Activated CD4-positive, alpha-beta memory T cell treated with anti-CD3 and anti-CD28 coated beads, Interleukin-2, amount 10 ng/mL, durations not matched to agents 7 days and 5 days (primary cell): ENCODE measurements at regions not wholly inside any gene's neighbourhood (a gene's known extent, or its start where the extent isn't known, plus 50 kb on each side); places are given as distances from the start of the nearest gene placed in this dataset.

Source experiments
- CTCF ChIA-PET: fragments of 350-600 bp; sonication (Branson Sonifier 250); formaldehyde crosslinking; loops from one replicate; lab custom pipeline; 2021; ENCODE audit warnings: antibody characterized with exemption, inconsistent platforms; lab: Charles Lee
- POLR2A ChIA-PET: fragments of 350-600 bp; sonication (Branson Sonifier 250); formaldehyde crosslinking; loops from one replicate; lab custom pipeline; 2021; ENCODE audit warnings: antibody characterized with exemption; lab: Charles Lee
- DNase-seq: peaks from one replicate; pipeline ENCODE4 v3.0.0-alpha.2; 2020
- H3K27ac Mint-ChIP-seq: one replicate; pipeline ENCODE4 v1.8.0; 2021; ENCODE audit warnings: mild to moderate bottlenecking, mixed read lengths
- H3K27me3 Mint-ChIP-seq: one replicate; pipeline ENCODE4 v1.8.0; 2021; ENCODE audit warnings: mixed read lengths
- H3K36me3 Mint-ChIP-seq: one replicate; pipeline ENCODE4 v1.8.0; 2021; ENCODE audit warnings: low read depth, mixed read lengths
- H3K4me1 Mint-ChIP-seq: one replicate; pipeline ENCODE4 v1.8.0; 2021; ENCODE audit warnings: mixed read lengths
- H3K4me3 Mint-ChIP-seq: one replicate; pipeline ENCODE4 v1.8.0; 2021; ENCODE audit warnings: mild to moderate bottlenecking, mixed read lengths
- H3K9me3 Mint-ChIP-seq: one replicate; pipeline ENCODE4 v1.8.0; 2021; ENCODE audit warnings: mixed read lengths

DNA sequence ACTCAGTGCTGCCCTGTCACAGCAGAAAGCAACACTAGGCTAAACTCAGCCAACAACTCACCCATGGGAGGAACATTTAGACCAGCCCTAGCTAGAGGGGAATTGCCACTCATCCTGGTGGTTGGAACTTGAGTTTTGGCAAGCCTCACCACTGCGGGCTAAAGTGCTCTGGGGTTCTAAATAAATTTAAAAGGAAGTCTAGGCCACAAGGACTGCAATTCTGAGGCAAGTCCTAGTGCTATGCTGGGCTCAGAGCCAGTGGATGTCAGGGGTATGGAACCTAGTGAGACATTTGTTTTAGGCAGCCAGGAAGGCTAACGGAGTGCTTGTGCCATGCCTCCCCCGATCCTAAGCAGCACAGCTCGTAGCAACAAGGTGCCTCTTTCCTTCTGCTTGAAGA is 78.0 kb downstream of the RGS13 start:
- Mint-ChIP-seq H3K36me3 (no peaks in the 10 kb centered on the region), H3K27me3 (peaks cover 7% of the 10 kb centered on the region), H3K9me3 (peaks cover 5% of the 10 kb centered on the region), H3K4me3 (no peak overlapping the region), H3K27ac (no peak overlapping the region), H3K4me1 (no peaks in the 10 kb centered on the region)
- CTCF ChIA-PET = no interaction called here
- POLR2A ChIA-PET = no interaction called here
- no peak for DNase-seq

DNA sequence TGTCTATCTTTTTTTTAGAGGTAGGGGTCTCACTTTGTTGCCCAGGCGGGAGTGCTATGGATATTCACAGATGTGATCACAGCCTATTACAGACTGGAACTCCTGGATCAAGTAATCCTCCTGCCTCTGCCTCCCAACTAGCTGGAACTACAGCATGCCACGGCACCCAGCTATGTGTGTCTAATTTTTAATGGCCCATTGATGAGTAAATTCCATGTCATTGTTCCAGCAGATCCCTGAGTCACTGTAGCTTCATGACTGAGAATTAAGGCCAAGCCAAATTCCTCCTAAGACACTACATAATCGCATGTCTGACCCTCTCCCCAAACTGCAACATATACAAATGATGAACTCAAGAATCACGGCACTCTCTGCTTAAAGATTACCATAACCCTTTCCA is 84.2 kb upstream of the RGS2 start:
- no peak for DNase-seq
- H3K36me3 Mint-ChIP-seq = no peaks in the 10 kb centered on the region
- H3K4me3 Mint-ChIP-seq = no peak overlapping the region
- peaks cover 3% of the 10 kb centered on the region for H3K27me3 Mint-ChIP-seq
- H3K4me1 Mint-ChIP-seq = no peaks in the 10 kb centered on the region
- H3K9me3 Mint-ChIP-seq = no peaks in the 10 kb centered on the region
- ChIA-PET POLR2A (no interaction called here), CTCF (no interaction called here)
- H3K27ac Mint-ChIP-seq = no peak overlapping the region

DNA sequence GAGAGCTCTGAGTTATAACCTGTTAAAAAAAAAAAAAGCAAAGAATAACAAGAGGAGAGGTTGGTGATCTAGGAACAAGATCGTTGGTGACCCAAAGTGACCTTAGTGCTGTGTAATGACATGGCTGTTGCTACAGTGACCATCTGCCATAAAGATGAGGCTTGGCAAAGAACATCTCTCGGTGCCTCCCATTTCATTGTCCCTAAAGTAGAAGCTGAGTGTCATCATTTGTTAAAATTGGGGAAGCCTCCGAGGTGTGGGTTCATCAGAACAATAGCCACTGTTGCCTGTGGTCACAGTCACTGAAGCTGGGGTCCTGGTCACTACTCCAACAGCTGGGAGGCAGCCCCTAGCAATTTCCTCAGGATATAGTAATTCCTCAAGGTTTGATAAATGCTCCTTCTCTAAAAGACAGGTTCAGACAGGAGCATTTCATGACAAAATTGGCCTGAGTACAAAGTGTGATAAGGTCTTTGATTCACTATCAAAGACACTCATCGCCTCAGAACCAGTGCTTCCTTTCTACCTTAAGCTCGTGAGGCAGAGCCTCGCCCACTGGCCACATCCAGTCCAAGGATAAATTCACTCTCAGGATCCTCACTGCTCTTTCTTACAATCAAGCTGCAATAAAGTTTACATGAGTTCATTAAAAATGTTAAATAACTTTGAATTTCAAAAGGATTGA is 81.9 kb upstream of the RGS2 start:
- Mint-ChIP-seq H3K36me3 (no peaks in the 10 kb centered on the region), H3K9me3 (no peaks in the 10 kb centered on the region), H3K27me3 (peaks cover 3% of the 10 kb centered on the region), H3K4me1 (no peaks in the 10 kb centered on the region), H3K27ac (no peak overlapping the region), H3K4me3 (no peak overlapping the region)
- ChIA-PET CTCF (no interaction called here), POLR2A (no interaction called here)
- no peak for DNase-seq

- no peaks in the 10 kb centered on the region for H3K27me3 Mint-ChIP-seq
- POLR2A ChIA-PET = no interaction called here
- H3K4me3 Mint-ChIP-seq = no peak overlapping the region
- CTCF ChIA-PET = no interaction called here
- no peak overlapping the region for H3K27ac Mint-ChIP-seq
- H3K9me3 Mint-ChIP-seq = no peaks in the 10 kb centered on the region
- H3K4me1 Mint-ChIP-seq = no peaks in the 10 kb centered on the region
- no peaks in the 10 kb centered on the region for H3K36me3 Mint-ChIP-seq
- DNase-seq = no peak
Measured at GRCh38 chr1:192729500-192729899, 79.3 kb upstream of the RGS2 start.

- Mint-ChIP-seq H3K9me3 (no peaks in the 10 kb centered on the region), H3K36me3 (no peaks in the 10 kb centered on the region), H3K27me3 (no peaks in the 10 kb centered on the region), H3K4me3 (no peak overlapping the region), H3K4me1 (no peaks in the 10 kb centered on the region), H3K27ac (no peak overlapping the region)
- ChIA-PET CTCF (no interaction called here), POLR2A (no interaction called here)
- DNase-seq = no peak
Measured at GRCh38 chr1:192730198-192730597, 78.6 kb upstream of the RGS2 start.

DNA sequence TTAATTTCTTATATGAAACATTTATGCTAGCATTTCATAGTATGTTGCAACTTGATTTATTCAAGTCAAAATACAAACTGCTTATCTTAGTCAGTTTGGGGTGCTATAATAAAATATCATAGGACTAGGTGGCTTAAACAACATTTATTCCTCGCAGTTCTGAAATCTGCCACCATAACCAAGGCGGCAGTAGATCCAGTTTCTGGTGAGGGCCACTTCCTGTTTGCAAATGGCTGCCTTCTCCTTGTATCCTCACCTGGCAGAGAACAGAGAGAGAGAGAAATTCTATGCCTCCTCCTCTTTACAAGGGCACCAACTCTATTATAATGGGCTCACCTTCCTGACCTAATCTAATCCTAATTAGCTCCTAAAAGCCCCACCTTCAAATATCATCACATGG is 76.1 kb upstream of the RGS2 start:
- Mint-ChIP-seq H3K4me1 (no peaks in the 10 kb centered on the region), H3K36me3 (no peaks in the 10 kb centered on the region), H3K4me3 (no peak overlapping the region), H3K27me3 (peaks cover 2% of the 10 kb centered on the region), H3K9me3 (no peaks in the 10 kb centered on the region), H3K27ac (no peak overlapping the region)
- DNase-seq = no peak
- POLR2A ChIA-PET = interaction anchor here (1.4 kb wide), 1 partner anchor 326 kb away, joined by 3 read pairs; no protein-coding TSS in a partner anchor
- CTCF ChIA-PET = no interaction called here

DNA sequence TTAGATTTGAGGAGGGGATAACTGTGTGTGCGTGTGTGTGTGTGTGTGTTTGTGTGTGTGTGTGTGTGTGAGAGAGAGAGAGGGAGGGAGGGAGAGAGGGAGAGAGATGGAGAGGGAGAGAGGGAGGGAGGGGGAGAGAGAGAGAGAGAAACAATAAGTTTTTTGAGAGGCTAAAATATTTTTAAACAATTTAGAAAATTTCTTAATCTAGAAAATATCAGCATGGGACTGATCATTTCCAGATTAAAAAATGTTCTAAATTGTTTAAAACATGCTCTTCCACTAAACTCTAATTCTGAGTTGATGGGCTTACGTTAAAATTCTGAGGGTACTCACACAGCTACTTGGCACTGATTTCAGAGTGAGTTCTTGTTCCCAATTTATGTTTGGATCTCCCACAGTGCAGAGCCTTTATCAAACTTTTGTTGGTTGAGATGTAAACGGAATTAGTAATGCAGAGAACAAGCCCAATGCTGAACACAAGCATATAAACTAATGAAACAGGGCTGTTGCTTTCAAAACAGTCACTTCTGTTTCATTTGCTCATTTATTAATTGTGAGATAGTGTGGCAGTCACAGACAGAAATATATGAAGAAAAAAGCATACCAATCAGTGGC is 73.4 kb upstream of the RGS2 start:
- no peak for DNase-seq
- Mint-ChIP-seq H3K36me3 (no peaks in the 10 kb centered on the region), H3K27ac (no peak overlapping the region), H3K9me3 (no peaks in the 10 kb centered on the region), H3K4me3 (no peak overlapping the region), H3K4me1 (no peaks in the 10 kb centered on the region), H3K27me3 (peaks cover 2% of the 10 kb centered on the region)
- ChIA-PET CTCF (no interaction called here), POLR2A (no interaction called here)

DNA sequence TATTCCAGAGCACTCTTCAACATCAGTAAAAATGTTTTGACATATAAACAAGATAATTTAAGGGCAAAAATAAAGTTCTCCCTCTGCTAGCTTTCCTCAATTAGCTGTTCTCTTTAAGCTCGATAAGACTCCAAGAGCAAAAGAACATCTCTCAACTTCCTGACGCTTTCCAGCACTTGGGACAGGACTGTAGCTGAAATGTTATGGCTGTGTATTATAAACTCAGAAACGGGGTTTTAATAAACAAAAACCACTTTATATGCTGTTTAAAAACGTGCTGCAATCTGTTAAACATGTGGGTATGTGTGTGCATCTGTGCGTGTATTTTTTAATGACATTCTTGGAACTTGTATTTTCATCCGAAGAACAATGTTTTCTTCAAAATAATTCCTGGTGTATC is 71.5 kb upstream of the RGS2 start:
- CTCF ChIA-PET = no interaction called here
- POLR2A ChIA-PET = no interaction called here
- H3K4me3 Mint-ChIP-seq = no peak overlapping the region

DNA sequence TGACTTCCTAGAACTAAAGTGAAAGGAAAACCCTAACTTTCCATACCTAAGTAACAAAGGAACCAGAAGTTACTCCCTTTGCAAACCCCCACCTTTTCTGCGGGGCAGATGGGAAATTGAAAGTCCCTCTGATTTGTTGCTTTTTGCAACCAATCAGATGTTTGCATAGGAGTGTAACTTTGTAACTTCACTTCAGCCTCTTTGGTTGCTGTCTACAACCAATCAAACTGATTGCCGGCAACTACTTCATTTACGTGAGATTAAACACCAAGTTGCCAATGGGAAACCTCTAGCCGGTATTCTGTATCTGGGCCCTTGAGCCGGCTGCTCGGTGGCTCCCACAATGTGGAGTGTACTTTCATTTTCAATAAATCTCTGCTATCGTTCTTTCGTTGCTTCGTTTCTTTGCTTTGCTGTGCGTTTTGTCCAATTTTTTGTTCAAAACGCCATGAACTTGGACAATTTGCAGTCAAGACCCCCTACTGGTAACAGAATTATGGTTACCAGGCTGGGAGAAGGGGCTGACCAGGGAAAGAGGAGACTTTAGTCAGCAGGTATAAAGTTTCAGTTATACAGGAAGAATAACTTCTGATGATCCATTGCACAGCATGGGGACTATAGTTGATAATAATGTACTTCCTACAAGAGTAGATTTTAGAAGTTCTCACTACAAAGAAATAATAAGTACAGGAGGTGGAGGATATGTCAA is 69.2 kb upstream of the RGS2 start:
- CTCF ChIA-PET = interaction anchor here (0.5 kb wide), 1 partner anchor 9 kb away, joined by 3 read pairs; no protein-coding TSS in a partner anchor
- no peaks in the 10 kb centered on the region for H3K4me1 Mint-ChIP-seq
- DNase-seq = no peak

More for the DNA sequence above, 71.5 kb upstream of the RGS2 start:
- no peak overlapping the region for H3K27ac Mint-ChIP-seq
- no peaks in the 10 kb centered on the region for H3K4me1 Mint-ChIP-seq
- H3K9me3 Mint-ChIP-seq = no peaks in the 10 kb centered on the region
- DNase-seq = no peak
- peaks cover 2% of the 10 kb centered on the region for H3K27me3 Mint-ChIP-seq
- no peaks in the 10 kb centered on the region for H3K36me3 Mint-ChIP-seq

GRCh38 chr1:192740214-192740613 is 68.6 kb upstream of the RGS2 start:
- ChIA-PET POLR2A (no interaction called here), CTCF (no interaction called here)
- peaks cover 2% of the 10 kb centered on the region for H3K27me3 Mint-ChIP-seq
- no peak overlapping the region for H3K4me3 Mint-ChIP-seq
- no peaks in the 10 kb centered on the region for H3K4me1 Mint-ChIP-seq
- H3K9me3 Mint-ChIP-seq = no peaks in the 10 kb centered on the region
- DNase-seq = no peak
- H3K27ac Mint-ChIP-seq = no peak overlapping the region
- no peaks in the 10 kb centered on the region for H3K36me3 Mint-ChIP-seq

More for the DNA sequence above, 69.2 kb upstream of the RGS2 start:
- Mint-ChIP-seq H3K36me3 (no peaks in the 10 kb centered on the region), H3K9me3 (no peaks in the 10 kb centered on the region), H3K27ac (no peak overlapping the region), H3K4me3 (no peak overlapping the region), H3K27me3 (peaks cover 2% of the 10 kb centered on the region)
- POLR2A ChIA-PET = no interaction called here

- POLR2A ChIA-PET = no interaction called here
- Mint-ChIP-seq H3K4me3 (no peak overlapping the region), H3K27ac (no peak overlapping the region), H3K36me3 (no peaks in the 10 kb centered on the region), H3K9me3 (no peaks in the 10 kb centered on the region), H3K4me1 (no peaks in the 10 kb centered on the region), H3K27me3 (peaks cover 2% of the 10 kb centered on the region)
- CTCF ChIA-PET = no interaction called here
- no peak for DNase-seq
Measured at GRCh38 chr1:192741095-192741494, 67.7 kb upstream of the RGS2 start.

DNA sequence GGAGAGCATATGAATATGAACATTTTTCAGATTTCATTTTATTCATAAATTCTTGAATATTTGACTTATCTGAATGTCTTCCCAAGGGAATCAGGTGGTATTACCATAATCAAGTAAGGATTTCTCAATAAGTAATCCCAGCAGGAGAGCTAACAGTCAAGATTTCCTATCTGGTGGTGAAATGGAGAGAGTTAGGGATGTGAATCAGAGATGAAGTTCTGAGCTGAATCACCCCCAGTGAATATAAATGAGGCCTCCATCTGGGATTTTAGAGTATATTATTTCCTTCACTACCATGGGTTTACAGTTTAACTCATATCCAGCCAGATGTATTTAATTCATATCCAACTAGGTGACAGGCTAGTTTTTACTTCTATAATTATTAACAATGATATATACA is 61.5 kb upstream of the RGS2 start:
- CTCF ChIA-PET = no interaction called here
- Mint-ChIP-seq H3K9me3 (peaks cover 4% of the 10 kb centered on the region), H3K4me3 (no peak overlapping the region), H3K4me1 (no peaks in the 10 kb centered on the region), H3K36me3 (no peaks in the 10 kb centered on the region), H3K27me3 (no peaks in the 10 kb centered on the region), H3K27ac (no peak overlapping the region)
- POLR2A ChIA-PET = no interaction called here
- no peak for DNase-seq

- H3K27ac Mint-ChIP-seq = no peak overlapping the region
- no peak for DNase-seq
- POLR2A ChIA-PET = no interaction called here
- H3K36me3 Mint-ChIP-seq = no peaks in the 10 kb centered on the region
- H3K27me3 Mint-ChIP-seq = no peaks in the 10 kb centered on the region
- CTCF ChIA-PET = no interaction called here
- H3K9me3 Mint-ChIP-seq = peaks cover 5% of the 10 kb centered on the region
- no peaks in the 10 kb centered on the region for H3K4me1 Mint-ChIP-seq
- no peak overlapping the region for H3K4me3 Mint-ChIP-seq
Measured at GRCh38 chr1:192747943-192748342, 60.9 kb upstream of the RGS2 start.
